HuH-7 (cell line): ENCODE measurements at regions not wholly inside any gene's neighbourhood (a gene's known extent, or its start where the extent isn't known, plus 50 kb on each side); places are given as distances from the start of the nearest gene placed in this dataset.

ENCODE experiments used
- DNase-seq: peaks from one replicate; pipeline ENCODE4 v3.0.0; 2011; ENCODE audit warnings: low spot score

GRCh38 chr21:16642353-16642752, 870.5 kb upstream of the CXADR start:
- no peak for DNase-seq

DNA sequence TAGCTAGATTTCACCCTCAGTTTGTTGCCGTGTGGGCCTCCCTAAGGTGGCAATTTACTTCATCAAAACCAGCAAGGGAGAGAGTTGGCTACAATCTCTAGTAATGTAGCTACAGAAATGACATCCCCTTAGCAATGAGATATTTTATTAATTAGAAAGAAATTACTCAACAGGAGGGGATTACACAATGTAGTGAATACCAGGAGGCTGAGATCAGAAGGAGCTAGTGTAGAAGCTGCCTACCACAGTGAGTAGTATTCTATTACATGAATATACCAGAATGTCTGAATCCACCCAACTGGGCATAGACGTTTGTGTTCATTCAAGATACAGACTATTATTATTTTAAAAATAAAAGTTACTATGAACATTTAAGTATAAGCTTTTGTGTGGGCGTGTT, 868.2 kb upstream of the CXADR start:
- DNase-seq: no peak

- no peak for DNase-seq
Observed at GRCh38 chr21:16650714-16651366, 862.0 kb upstream of the CXADR start.

- DNase-seq: no peak
Observed at GRCh38 chr21:16651956-16652355, 860.9 kb upstream of the CXADR start.

GRCh38 chr21:16663436-16663835, 849.4 kb upstream of the CXADR start:
- no peak for DNase-seq

DNA sequence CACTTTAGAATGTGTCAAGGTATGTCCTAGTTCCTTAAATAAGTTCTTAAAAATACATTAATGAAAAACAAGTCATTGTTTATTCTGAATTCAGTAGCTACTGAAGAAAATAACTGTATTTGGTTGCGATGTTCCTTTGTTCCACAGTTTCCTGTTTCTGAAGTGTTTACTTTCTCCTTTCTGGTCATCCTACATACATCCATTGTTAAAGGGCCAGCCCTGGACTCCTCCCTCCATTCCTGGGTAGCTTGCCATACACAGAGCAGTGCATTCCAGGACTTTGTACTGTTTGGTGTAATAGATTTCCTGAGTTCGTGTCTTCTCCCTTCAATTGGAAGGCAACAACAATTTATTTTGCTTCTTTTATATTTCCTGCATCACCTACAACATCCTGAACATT, 845.4 kb upstream of the CXADR start:
- DNase-seq: no peak

- DNase-seq: no peak
Observed at GRCh38 chr21:16674949-16675348, 837.9 kb upstream of the CXADR start.

GRCh38 chr21:16676391-16676790, 836.5 kb upstream of the CXADR start:
- no peak for DNase-seq

DNA sequence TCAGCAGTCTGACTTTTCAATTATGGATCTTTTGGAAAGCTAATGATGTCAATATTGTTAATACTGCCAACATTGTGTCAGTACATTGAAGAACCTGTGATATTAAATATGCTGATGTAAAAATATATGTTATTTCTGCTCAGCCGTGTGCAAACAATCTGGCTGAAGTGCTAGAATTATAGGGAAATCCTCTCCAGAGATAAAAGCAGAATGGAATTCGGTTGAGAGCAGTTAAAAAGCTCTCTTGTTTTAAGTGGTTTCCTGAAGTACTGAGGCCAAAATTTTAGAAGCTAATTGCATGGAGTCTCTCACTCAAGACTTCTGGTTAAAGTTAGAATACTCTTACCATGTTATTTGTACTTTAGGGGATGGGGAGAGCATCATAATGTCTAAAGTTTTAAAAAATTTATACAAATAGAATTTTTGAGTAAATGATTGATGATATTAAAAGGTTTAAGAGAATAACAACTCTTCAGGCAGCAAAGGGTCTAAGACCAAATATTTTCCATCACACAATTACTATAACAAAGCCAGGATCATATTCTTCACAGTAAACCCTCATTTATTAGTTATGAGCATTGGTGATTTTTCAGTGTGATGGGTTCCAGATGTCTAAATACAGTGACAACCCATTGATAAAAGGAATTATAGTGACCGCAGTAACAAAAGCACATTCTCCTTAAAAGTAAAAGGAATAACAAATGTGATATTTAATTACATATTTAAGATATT, 834.2 kb upstream of the CXADR start:
- DNase-seq: no peak

GRCh38 chr21:16695074-16695473, 817.8 kb upstream of the CXADR start:
- no peak for DNase-seq

DNA sequence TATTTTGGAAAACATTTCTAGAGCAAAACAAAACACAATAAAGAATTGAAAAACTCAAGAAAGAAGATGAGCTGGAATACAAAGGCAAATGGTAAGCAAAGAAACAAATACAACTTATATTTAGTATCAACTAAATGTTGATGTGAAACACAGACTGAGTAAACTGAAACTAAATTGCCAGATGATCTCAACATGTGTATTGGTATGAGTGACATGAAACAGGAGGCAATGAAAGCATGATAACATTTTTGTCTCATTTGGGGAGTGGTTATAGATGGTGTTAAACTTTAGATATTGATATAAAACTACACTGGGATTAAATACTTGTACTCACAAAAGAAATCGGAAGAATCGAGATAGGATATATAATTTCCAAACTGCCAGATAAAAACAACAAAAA, 805.6 kb upstream of the CXADR start:
- DNase-seq: no peak

DNA sequence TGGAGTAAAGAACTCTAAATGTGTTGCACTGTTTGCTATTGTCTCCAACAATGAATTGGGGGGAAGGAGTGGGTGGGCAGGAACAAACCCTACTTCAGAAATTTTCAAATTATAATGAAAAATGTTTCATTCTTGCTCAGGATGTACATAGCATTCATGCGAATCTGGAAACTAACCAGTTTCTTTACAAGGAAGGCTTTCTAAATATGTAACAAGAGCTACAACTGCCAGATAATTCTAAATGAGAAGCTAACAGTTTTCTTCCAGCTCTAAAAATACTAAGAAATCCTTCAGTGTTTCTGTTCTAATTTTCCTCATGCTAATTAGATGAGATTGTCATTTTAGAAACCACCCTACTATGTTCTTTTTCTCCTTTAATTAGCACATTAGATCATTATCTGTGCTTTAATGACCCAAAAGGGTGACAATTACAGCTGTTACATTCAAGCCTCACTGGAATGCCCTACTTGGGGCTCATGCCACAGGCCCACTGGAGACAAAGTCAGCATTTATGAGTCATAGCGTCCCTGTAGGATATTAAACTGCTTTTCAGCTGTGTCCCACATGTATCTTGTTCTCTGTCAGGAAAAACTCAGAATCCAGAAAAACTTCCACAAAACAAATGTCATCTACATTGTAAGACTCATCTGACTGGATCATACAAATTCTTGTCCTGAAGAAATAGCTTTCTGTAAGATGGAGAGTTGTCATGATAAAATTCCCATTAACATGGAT, 804.6 kb upstream of the CXADR start:
- DNase-seq: no peak

- DNase-seq: peak; percentile 6
Observed at GRCh38 chr21:16709866-16710550, 802.8 kb upstream of the CXADR start.

- no peak for DNase-seq
Observed at GRCh38 chr21:16711757-16712156, 801.1 kb upstream of the CXADR start.

DNA sequence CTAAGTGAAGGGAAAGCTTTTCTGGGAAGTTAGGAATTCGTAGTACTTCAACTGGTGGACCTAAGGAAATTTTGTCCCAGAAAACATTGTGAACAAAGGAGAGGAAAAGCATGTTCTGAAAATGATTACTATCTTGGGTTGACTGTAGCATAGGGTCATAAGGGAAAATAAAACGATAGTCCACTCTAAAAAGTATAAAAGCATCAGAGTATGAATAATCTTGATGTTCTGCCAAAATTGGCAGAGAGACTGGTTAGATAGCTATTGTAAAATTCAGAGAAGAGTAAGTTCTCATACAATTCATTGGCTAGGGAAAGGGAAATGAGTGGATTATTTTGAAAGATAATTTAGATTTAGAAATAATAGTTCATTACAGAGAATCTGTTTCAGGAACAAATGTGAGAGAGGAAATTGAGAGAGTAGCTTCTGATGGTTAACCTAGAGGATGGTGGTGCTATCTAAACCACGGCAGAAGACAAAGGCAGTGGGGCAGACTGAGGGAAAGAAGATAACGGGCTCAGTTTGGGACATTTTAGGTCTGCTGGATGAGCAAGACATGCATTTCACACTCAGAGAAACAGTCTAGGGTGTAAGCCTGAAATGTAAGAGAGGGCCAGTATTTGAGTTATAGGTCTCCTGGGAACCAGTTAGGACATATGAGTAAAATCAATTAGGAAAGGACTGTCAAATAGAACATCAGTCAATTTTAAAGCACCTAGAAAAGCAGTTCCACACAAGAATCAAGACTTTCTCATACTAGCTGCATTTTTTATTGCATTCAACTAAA, 799.3 kb upstream of the CXADR start:
- no peak for DNase-seq

DNA sequence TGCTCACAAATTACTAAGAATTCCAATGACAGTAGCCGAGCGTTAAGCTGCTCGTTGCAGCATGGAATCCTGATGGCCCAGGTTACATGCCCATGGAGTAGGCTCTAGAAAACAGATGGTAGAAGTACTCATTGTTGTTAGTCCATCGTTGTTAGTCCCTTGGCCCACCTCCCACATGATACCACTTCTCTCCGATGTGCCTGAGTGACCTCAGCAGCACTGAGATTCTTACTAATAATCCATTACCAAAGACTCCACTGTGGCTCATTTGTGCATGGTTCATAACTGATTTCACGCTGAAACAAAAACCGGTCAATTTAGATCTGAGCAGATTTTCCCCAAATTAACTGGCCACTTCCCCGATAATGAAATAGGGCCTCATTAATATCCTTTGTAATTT, 772.3 kb upstream of the CXADR start:
- DNase-seq: no peak

- no peak for DNase-seq
Observed at GRCh38 chr21:16741141-16741665, 771.6 kb upstream of the CXADR start.

DNA sequence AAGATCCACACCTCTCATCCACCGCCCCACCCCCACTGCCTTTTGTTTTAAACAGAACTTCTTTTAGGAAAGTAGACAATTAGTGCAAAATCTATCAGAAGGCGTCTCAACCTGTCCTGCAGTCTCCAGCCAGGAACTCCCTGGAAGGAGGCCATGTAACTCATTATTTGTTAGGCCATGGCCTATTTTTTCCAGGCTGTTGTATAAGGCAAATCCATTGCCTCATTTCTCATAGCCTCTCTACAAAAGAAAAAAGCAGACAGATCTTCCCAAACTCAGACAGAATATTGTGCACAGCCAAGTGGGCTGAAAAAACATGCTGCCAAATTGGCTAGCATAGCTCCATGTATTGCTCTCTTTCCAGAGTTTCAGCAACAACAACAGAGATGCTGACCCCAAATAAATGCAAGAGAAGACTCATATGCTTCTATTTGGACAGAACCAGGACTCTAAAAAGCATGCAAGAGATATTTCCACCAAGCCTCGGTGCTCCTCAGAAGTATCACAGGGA, 770.7 kb upstream of the CXADR start:
- no peak for DNase-seq

GRCh38 chr21:16742741-16743140, 770.1 kb upstream of the CXADR start:
- DNase-seq: no peak

- no peak for DNase-seq
Observed at GRCh38 chr21:16743317-16743716, 769.5 kb upstream of the CXADR start.

- DNase-seq: no peak
Observed at GRCh38 chr21:16750926-16751325, 761.9 kb upstream of the CXADR start.
